GM18870 (cell line): ENCODE measurements at regions not wholly inside any gene's neighbourhood (a gene's known extent, or its start where the extent isn't known, plus 50 kb on each side); places are given as distances from the start of the nearest gene placed in this dataset.

Source experiments
- ATAC-seq: cut with Tn5 transposase; IDR thresholded peaks from one replicate; pipeline ENCODE4 v1.9.1; 2021; ENCODE audit warnings: moderate library complexity; ENCODE audit not compliant: unreplicated experiment

GRCh38 chr9:99573085-99573484 is 248.6 kb upstream of the NR4A3 start:
- no peak for ATAC-seq

GRCh38 chr9:99573886-99574285 is 247.8 kb upstream of the NR4A3 start:
- no peak for ATAC-seq

GRCh38 chr9:99576002-99576401 is 245.7 kb upstream of the NR4A3 start:
- ATAC-seq, result no peak

- ATAC-seq, result no peak
These were observed 244.8 kb upstream of the NR4A3 start for GRCh38 chr9:99576876-99577275.

GRCh38 chr9:99577351-99577750 is 244.3 kb upstream of the NR4A3 start:
- no peak for ATAC-seq

GRCh38 chr9:99578666-99579065 is 243.0 kb upstream of the NR4A3 start:
- no peak for ATAC-seq

- no peak for ATAC-seq
These were observed 241.7 kb upstream of the NR4A3 start for GRCh38 chr9:99579964-99580363.

GRCh38 chr9:99582814-99583213 is 238.9 kb upstream of the NR4A3 start:
- ATAC-seq, result no peak

GRCh38 chr9:99588299-99588698 is 233.4 kb upstream of the NR4A3 start:
- no peak for ATAC-seq

GRCh38 chr9:99588747-99589146 is 232.9 kb upstream of the NR4A3 start:
- no peak for ATAC-seq

- ATAC-seq, result no peak
These were observed 231.3 kb upstream of the NR4A3 start for GRCh38 chr9:99590410-99590809.

- ATAC-seq, result no peak
These were observed 230.8 kb upstream of the NR4A3 start for GRCh38 chr9:99590840-99591239.

GRCh38 chr9:99591770-99592169 is 229.9 kb upstream of the NR4A3 start:
- no peak for ATAC-seq

GRCh38 chr9:99592834-99593574 is 228.7 kb upstream of the NR4A3 start:
- peak; percentile 50 for ATAC-seq

GRCh38 chr9:99593610-99594009 is 228.1 kb upstream of the NR4A3 start:
- ATAC-seq, result no peak

- ATAC-seq, result no peak
These were observed 227.5 kb upstream of the NR4A3 start for GRCh38 chr9:99594056-99594780.

GRCh38 chr9:99595796-99596195 is 225.9 kb upstream of the NR4A3 start:
- ATAC-seq, result no peak

- no peak for ATAC-seq
These were observed 220.0 kb upstream of the NR4A3 start for GRCh38 chr9:99601571-99602111.

- no peak for ATAC-seq
These were observed 218.8 kb upstream of the NR4A3 start for GRCh38 chr9:99602854-99603253.

- no peak for ATAC-seq
These were observed 216.5 kb upstream of the NR4A3 start for GRCh38 chr9:99605016-99605743.

- ATAC-seq, result no peak
These were observed 215.4 kb upstream of the NR4A3 start for GRCh38 chr9:99606296-99606695.

- no peak for ATAC-seq
These were observed 214.7 kb upstream of the NR4A3 start for GRCh38 chr9:99606957-99607356.
